SK-N-SH (cell line): ENCODE measurements at regions not wholly inside any gene's neighbourhood (a gene's known extent, or its start where the extent isn't known, plus 50 kb on each side); places are given as distances from the start of the nearest gene placed in this dataset.

ENCODE experiments used
- CTCF ChIA-PET: fragments of 300-600, 350-600 bp; formaldehyde crosslinking; extraction: SDS; loops from one replicate; lab custom pipeline; 2021; lab: Yijun Ruan, JAX
- POLR2A ChIA-PET: fragments of 350-600 bp; sonication (Branson Sonifier 250); formaldehyde crosslinking; extraction: SDS; loops from one replicate; lab custom pipeline; 2020; ENCODE audit warnings: antibody characterized with exemption, inconsistent platforms; lab: Yijun Ruan, JAX
- DNase-seq: peaks from one replicate; pipeline ENCODE4 v3.0.0; 2012
- H2AFZ ChIP-seq: fragments of 200-600 bp; sonication (generic); 2 replicates; pipeline ENCODE4 v1.8.1; 2016; ENCODE audit warnings: antibody characterized with exemption, mild to moderate bottlenecking, low read depth
- H3F3A ChIP-seq: fragments of 200-600 bp; sonication (generic); replicated peaks from 2 replicates; pipeline ENCODE3; 2016; ENCODE audit warnings: antibody characterized with exemption, mild to moderate bottlenecking; ENCODE audit not compliant: insufficient read depth
- H3K27ac ChIP-seq, 2 experiments: fragments of 200-500 bp in 1 of 2; fragments of 200-600 bp in 1 of 2; sonication (Bioruptor generic) in 1 of 2; sonication (generic), shearing (Covaris generic) in 1 of 2; 2 replicates each; pipeline versions ENCODE4 v1.5.1 to v1.6.1; 2014 to 2016; ENCODE audit warnings: low read depth in 2 of 2, inconsistent platforms in 1 of 2, low read length in 1 of 2, mild to moderate bottlenecking in 1 of 2, mixed read lengths in 1 of 2
- H3K27me3 ChIP-seq: fragments of 200-600 bp; sonication (generic), shearing (Covaris generic); 2 replicates; pipeline ENCODE4 v1.6.1; 2016; ENCODE audit warnings: mixed run types; ENCODE audit not compliant: insufficient read depth
- H3K36me3 ChIP-seq, 2 experiments: fragments of 200-500 bp in 1 of 2; fragments of 200-600 bp in 1 of 2; sonication (Bioruptor generic) in 1 of 2; sonication (generic) in 1 of 2; replicated peaks in 1 of 2; 2 replicates each; pipeline versions ENCODE3 to v1.5.1; 2014 to 2016; ENCODE audit warnings: low read length in 1 of 2, mild to moderate bottlenecking in 1 of 2; ENCODE audit not compliant: insufficient read depth in 2 of 2, control insufficient read depth in 1 of 2
- H3K4me1 ChIP-seq, 2 experiments: fragments of 200-500 bp in 1 of 2; fragments of 200-600 bp in 1 of 2; sonication (Bioruptor generic) in 1 of 2; sonication (generic), shearing (Covaris generic) in 1 of 2; 2 replicates each; pipeline versions ENCODE4 v1.5.1 to v1.6.1; 2014 to 2016; ENCODE audit warnings: low read depth in 1 of 2, low read length in 1 of 2, mixed run types in 1 of 2; ENCODE audit not compliant: insufficient read depth in 2 of 2, control insufficient read depth in 1 of 2
- H3K4me2 ChIP-seq: fragments of 200-600 bp; sonication (generic), shearing (Covaris generic); 2 replicates; pipeline ENCODE4 v1.6.1; 2017; ENCODE audit warnings: mixed run types
- H3K4me3 ChIP-seq, 2 experiments: fragments of 200-500 bp in 1 of 2; fragments of 200-600 bp in 1 of 2; sonication (Bioruptor generic) in 1 of 2; sonication (generic), shearing (Covaris generic) in 1 of 2; 2 replicates each; pipeline versions ENCODE4 v1.5.1 to v1.8.1; 2014 to 2016; ENCODE audit warnings: low read depth in 2 of 2, inconsistent platforms in 1 of 2, low read length in 1 of 2, mild to moderate bottlenecking in 1 of 2, mixed read lengths in 1 of 2, moderate library complexity in 1 of 2
- H3K79me2 ChIP-seq: fragments of 200-600 bp; sonication (generic); 2 replicates; pipeline ENCODE4 v1.8.1; 2017; ENCODE audit warnings: mild to moderate bottlenecking; ENCODE audit not compliant: insufficient read depth
- H3K9ac ChIP-seq: fragments of 200-600 bp; sonication (generic); 2 replicates; pipeline ENCODE4 v1.6.1; 2017; ENCODE audit warnings: mixed run types
- H3K9me2 ChIP-seq: fragments of 200-600 bp; sonication (generic); 2 replicates; pipeline ENCODE4 v1.6.1; 2017; ENCODE audit warnings: mixed run types
- H3K9me3 ChIP-seq: fragments of 200-600 bp; sonication (generic); 2 replicates; pipeline ENCODE4 v1.6.1; 2017; ENCODE audit warnings: mixed run types, mild to moderate bottlenecking, moderate library complexity
- H4K20me1 ChIP-seq: fragments of 200-600 bp; sonication (generic); 2 replicates; pipeline ENCODE4 v1.6.1; 2017; ENCODE audit warnings: mild to moderate bottlenecking, mixed run types; ENCODE audit not compliant: insufficient read depth
- EZH2phosphoT487 ChIP-seq: fragments of 200-600 bp; sonication (generic); IDR thresholded peaks from 2 replicates; pipeline ENCODE4 v1.6.1; 2017; ENCODE audit warnings: low read depth, mixed run types, mild to moderate bottlenecking, antibody characterized with exemption, moderate library complexity, borderline replicate concordance
- FOXJ3 ChIP-seq: sonication (generic); formaldehyde crosslinking; IDR thresholded peaks from 2 replicates; pipeline ENCODE4 v1.5.1; 2020; ENCODE audit warnings: mild to moderate bottlenecking, missing genetic modification reagents
- GABPA ChIP-seq: IDR thresholded peaks from 2 replicates; pipeline ENCODE4 v1.4.0; 2012; ENCODE audit warnings: low read depth, mild to moderate bottlenecking
- JUND ChIP-seq: IDR thresholded peaks from 2 replicates; pipeline ENCODE4 v1.4.0; 2012
- NFIC ChIP-seq: IDR thresholded peaks from 2 replicates; pipeline ENCODE4 v1.4.0; 2012; ENCODE audit warnings: borderline replicate concordance
- NRF1 ChIP-seq: IDR thresholded peaks from 2 replicates; pipeline ENCODE4 v1.6.1; 2012; ENCODE audit warnings: low read depth, mild to moderate bottlenecking, low read length
- POLR2AphosphoS5 ChIP-seq: IDR thresholded peaks from 2 replicates; pipeline ENCODE4 v1.6.1; 2012; ENCODE audit warnings: low read depth, low read length
- RAD21 ChIP-seq: IDR thresholded peaks from 2 replicates; pipeline ENCODE4 v1.6.1; 2012; ENCODE audit warnings: mild to moderate bottlenecking, low read length
- RXRA ChIP-seq: IDR thresholded peaks from 2 replicates; pipeline ENCODE4 v1.4.0; 2012; ENCODE audit warnings: low read depth, mild to moderate bottlenecking, borderline replicate concordance
- SIN3A ChIP-seq: IDR thresholded peaks from 2 replicates; pipeline ENCODE4 v1.6.1; 2012; ENCODE audit warnings: low read depth, mild to moderate bottlenecking, low read length, moderate library complexity, borderline replicate concordance
- TCF12 ChIP-seq: IDR thresholded peaks from 2 replicates; pipeline ENCODE4 v1.4.0; 2012
- TEAD4 ChIP-seq: IDR thresholded peaks from 2 replicates; pipeline ENCODE4 v1.4.0; 2012; ENCODE audit warnings: mild to moderate bottlenecking, borderline replicate concordance; ENCODE audit not compliant: insufficient read depth
- WGBS: methylation state at CpG from one replicate; pipeline ENCODE4 v1.1.6; 2017; ENCODE audit warnings: low lambda C conversion rate; 5-methylcytosine and 5-hydroxymethylcytosine counted together
- TF ChIP-seq, protein P1 (sequence below): IDR thresholded peaks from 2 replicates; pipeline ENCODE4 v1.6.1; 2012; ENCODE audit warnings: mild to moderate bottlenecking, low read depth, low read length, moderate library complexity
- TF ChIP-seq, protein P2 (sequence below): fragments of 200-600 bp; sonication (generic); IDR thresholded peaks from 2 replicates; pipeline ENCODE4 v1.6.1; 2017; ENCODE audit warnings: antibody characterized with exemption, mild to moderate bottlenecking, moderate library complexity
- TF ChIP-seq, protein P3 (sequence below): IDR thresholded peaks from 2 replicates; pipeline ENCODE4 v1.4.0; 2012; ENCODE audit warnings: low read depth
- TF ChIP-seq, protein P4 (sequence below): IDR thresholded peaks from 2 replicates; pipeline ENCODE4 v1.4.0; 2012; ENCODE audit warnings: low read depth, borderline replicate concordance
- TF ChIP-seq, protein P5 (sequence below): IDR thresholded peaks from 2 replicates; pipeline ENCODE4; 2012

DNA sequence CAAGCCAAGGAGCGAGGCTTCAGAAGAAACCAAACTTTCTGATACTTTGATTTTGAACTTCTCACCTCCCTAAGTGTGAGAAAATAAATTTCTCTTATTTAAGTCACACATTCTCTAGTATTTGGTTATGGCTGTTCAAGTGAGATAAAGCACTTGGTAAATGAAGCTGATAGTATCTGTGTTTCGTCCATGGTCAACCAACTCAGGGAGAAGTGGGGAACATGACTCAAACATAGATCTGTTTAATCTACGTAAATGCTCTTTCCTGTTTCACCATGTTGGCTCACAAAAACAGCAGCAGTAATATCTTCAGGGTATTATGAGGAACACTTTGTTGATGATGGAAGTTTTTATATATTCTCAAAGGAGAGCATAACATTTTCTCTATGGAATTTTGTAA is 2167.2 kb upstream of the C9orf72 start:
- Histone ChIP-seq H3K4me1 (no peaks in the 10 kb centered on the region), H3K27ac (no peak overlapping the region), H3K36me3 (no peaks in the 10 kb centered on the region), H2AFZ (peak overlapping the region; percentile 53; the same call in 1 of the 2 replicates), H3K4me3 (no peak overlapping the region), H3K9me3 (no peaks in the 10 kb centered on the region), H3K27me3 (no peaks in the 10 kb centered on the region), H3K4me2 (no peak overlapping the region), H4K20me1 (no peaks in the 10 kb centered on the region), H3K79me2 (no peaks in the 10 kb centered on the region), H3F3A (peaks cover 2% of the 10 kb centered on the region), H3K9me2 (no peaks in the 10 kb centered on the region; the same call in 1 of the 2 replicates), H3K9ac (no peak overlapping the region)
- DNase-seq, result no peak
- 73% methylated on average over 3 of the region's 3 CpGs for WGBS
- TF ChIP-seq RAD21, result no peak
- TF ChIP-seq EZH2phosphoT487, result no peak
- TF ChIP-seq JUND, result no peak
- no peak for TF ChIP-seq NRF1
- no peak for TF ChIP-seq TCF12
- TF ChIP-seq GABPA, result no peak
- TF ChIP-seq, protein P1, sequence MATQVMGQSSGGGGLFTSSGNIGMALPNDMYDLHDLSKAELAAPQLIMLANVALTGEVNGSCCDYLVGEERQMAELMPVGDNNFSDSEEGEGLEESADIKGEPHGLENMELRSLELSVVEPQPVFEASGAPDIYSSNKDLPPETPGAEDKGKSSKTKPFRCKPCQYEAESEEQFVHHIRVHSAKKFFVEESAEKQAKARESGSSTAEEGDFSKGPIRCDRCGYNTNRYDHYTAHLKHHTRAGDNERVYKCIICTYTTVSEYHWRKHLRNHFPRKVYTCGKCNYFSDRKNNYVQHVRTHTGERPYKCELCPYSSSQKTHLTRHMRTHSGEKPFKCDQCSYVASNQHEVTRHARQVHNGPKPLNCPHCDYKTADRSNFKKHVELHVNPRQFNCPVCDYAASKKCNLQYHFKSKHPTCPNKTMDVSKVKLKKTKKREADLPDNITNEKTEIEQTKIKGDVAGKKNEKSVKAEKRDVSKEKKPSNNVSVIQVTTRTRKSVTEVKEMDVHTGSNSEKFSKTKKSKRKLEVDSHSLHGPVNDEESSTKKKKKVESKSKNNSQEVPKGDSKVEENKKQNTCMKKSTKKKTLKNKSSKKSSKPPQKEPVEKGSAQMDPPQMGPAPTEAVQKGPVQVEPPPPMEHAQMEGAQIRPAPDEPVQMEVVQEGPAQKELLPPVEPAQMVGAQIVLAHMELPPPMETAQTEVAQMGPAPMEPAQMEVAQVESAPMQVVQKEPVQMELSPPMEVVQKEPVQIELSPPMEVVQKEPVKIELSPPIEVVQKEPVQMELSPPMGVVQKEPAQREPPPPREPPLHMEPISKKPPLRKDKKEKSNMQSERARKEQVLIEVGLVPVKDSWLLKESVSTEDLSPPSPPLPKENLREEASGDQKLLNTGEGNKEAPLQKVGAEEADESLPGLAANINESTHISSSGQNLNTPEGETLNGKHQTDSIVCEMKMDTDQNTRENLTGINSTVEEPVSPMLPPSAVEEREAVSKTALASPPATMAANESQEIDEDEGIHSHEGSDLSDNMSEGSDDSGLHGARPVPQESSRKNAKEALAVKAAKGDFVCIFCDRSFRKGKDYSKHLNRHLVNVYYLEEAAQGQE, result no peak
- no peak for TF ChIP-seq NFIC
- TF ChIP-seq, protein P2, sequence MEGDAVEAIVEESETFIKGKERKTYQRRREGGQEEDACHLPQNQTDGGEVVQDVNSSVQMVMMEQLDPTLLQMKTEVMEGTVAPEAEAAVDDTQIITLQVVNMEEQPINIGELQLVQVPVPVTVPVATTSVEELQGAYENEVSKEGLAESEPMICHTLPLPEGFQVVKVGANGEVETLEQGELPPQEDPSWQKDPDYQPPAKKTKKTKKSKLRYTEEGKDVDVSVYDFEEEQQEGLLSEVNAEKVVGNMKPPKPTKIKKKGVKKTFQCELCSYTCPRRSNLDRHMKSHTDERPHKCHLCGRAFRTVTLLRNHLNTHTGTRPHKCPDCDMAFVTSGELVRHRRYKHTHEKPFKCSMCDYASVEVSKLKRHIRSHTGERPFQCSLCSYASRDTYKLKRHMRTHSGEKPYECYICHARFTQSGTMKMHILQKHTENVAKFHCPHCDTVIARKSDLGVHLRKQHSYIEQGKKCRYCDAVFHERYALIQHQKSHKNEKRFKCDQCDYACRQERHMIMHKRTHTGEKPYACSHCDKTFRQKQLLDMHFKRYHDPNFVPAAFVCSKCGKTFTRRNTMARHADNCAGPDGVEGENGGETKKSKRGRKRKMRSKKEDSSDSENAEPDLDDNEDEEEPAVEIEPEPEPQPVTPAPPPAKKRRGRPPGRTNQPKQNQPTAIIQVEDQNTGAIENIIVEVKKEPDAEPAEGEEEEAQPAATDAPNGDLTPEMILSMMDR, result no peak
- TF ChIP-seq, protein P3, sequence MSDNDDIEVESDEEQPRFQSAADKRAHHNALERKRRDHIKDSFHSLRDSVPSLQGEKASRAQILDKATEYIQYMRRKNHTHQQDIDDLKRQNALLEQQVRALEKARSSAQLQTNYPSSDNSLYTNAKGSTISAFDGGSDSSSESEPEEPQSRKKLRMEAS, result no peak
- CTCF ChIA-PET, result no interaction called here
- POLR2A ChIA-PET, result no interaction called here

DNA sequence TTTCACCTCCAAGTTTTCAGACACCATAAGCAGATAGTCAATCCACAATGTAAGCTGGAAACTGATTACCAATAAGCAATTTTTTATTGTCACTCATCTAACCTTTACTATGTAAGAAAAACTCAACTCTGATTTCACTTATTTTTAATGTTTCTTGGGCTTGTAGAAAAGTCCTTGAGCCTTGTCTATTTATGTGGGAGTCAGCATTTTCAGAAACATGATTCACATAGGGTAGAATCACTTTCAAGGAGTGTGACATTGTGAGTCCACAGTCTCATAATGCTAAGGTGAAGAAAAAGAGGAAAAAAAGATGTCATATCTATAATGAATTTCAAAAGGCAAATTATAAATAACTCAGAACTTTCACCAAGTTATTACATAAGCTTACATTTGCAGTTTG is 2167.9 kb upstream of the C9orf72 start:
- H2AFZ ChIP-seq, result no peak overlapping the region
- H3K9me3 ChIP-seq, result no peaks in the 10 kb centered on the region
- H4K20me1 ChIP-seq, result no peaks in the 10 kb centered on the region
- H3K9ac ChIP-seq, result no peak overlapping the region
- no peaks in the 10 kb centered on the region for H3K4me1 ChIP-seq
- H3K9me2 ChIP-seq, result no peaks in the 10 kb centered on the region; the same call in 1 of the 2 replicates
- no peak overlapping the region for H3K4me2 ChIP-seq
- no peak for DNase-seq
- no peaks in the 10 kb centered on the region for H3K36me3 ChIP-seq
- no peak overlapping the region for H3K27ac ChIP-seq
- no peaks in the 10 kb centered on the region for H3K27me3 ChIP-seq
- H3K4me3 ChIP-seq, result no peak overlapping the region
- peaks cover 2% of the 10 kb centered on the region for H3F3A ChIP-seq
- ChIA-PET CTCF (no interaction called here), POLR2A (no interaction called here)
- H3K79me2 ChIP-seq, result no peaks in the 10 kb centered on the region
- TF ChIP-seq TCF12, result no peak
- no peak for TF ChIP-seq POLR2AphosphoS5
- no peak for TF ChIP-seq FOXJ3 (CRISPR knock-in tag)
- no peak for TF ChIP-seq RXRA
- TF ChIP-seq, protein P3, result no peak
- TF ChIP-seq, protein P4, sequence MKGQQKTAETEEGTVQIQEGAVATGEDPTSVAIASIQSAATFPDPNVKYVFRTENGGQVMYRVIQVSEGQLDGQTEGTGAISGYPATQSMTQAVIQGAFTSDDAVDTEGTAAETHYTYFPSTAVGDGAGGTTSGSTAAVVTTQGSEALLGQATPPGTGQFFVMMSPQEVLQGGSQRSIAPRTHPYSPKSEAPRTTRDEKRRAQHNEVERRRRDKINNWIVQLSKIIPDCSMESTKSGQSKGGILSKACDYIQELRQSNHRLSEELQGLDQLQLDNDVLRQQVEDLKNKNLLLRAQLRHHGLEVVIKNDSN, result no peak
- TF ChIP-seq SIN3A, result no peak
- TF ChIP-seq, protein P2, result no peak
- TF ChIP-seq, protein P5, sequence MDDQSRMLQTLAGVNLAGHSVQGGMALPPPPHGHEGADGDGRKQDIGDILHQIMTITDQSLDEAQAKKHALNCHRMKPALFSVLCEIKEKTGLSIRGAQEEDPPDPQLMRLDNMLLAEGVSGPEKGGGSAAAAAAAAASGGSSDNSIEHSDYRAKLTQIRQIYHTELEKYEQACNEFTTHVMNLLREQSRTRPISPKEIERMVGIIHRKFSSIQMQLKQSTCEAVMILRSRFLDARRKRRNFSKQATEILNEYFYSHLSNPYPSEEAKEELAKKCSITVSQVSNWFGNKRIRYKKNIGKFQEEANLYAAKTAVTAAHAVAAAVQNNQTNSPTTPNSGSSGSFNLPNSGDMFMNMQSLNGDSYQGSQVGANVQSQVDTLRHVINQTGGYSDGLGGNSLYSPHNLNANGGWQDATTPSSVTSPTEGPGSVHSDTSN, result no peak
- TF ChIP-seq TEAD4, result no peak
